A549 (cell line): ENCODE measurements at regions not wholly inside any gene's neighbourhood (a gene's known extent, or its start where the extent isn't known, plus 50 kb on each side); places are given as distances from the start of the nearest gene placed in this dataset.
A peak's percentile ranks its signal among the peaks of the same experiment; 100 is the strongest.
"Not testable (repeated sequence)": the region's sequence is repeated elsewhere in the genome, so short reads cannot be mapped to it uniquely, and the experiment has no call there.

ENCODE experiments used
- ATAC-seq, 2 experiments: fragments of 200-7000 bp in 1 of 2; fragments of >200 bp in 1 of 2; cut with Nextera tagmentation in 1 of 2; cut with Tn5 transposase in 1 of 2; 3 replicates each; pipeline versions ENCODE4 v1.8.0 to v1.9.1; 2018 to 2020; ENCODE audit warnings: mild to moderate bottlenecking in 1 of 2, moderate library complexity in 1 of 2
- CTCF ChIA-PET: fragments of 300-600 bp; sonication (Branson Sonifier 250); formaldehyde crosslinking; extraction: SDS; loops from one replicate; lab custom pipeline; 2021; ENCODE audit warnings: antibody characterized with exemption, inconsistent platforms; lab: Yijun Ruan, JAX
- POLR2A ChIA-PET: fragments of 350-600 bp; formaldehyde crosslinking; extraction: SDS; loops from one replicate; lab custom pipeline; 2021; ENCODE audit warnings: antibody characterized with exemption, inconsistent platforms; lab: Yijun Ruan, JAX
- DNase-seq, 2 experiments: peaks; one replicate each; pipeline versions ENCODE4 v3.0.0 to v3.0.0-alpha.2; 2011 to 2016; ENCODE audit warnings: low read depth in 1 of 2, low spot score in 1 of 2
- FAIRE-seq: peaks from 2 replicates; lab custom pipeline; 2011; peaks lifted over from hg19 to GRCh38; lab: Jason Lieb, UNC
- H3K27ac ChIP-seq, 2 experiments: fragments of >200 bp; sonication (Bioruptor Twin); formaldehyde crosslinking; 3 replicates each; pipeline ENCODE4 v1.5.1; 2016 to 2017
- H3K4me1 ChIP-seq: fragments of >200 bp; sonication (Bioruptor Twin); formaldehyde crosslinking; 3 replicates; pipeline ENCODE4 v1.6.1; 2016
- H3K4me2 ChIP-seq: fragments of >200 bp; sonication (Bioruptor Twin); formaldehyde crosslinking; 3 replicates; pipeline ENCODE4 v1.6.1; 2016
- H3K4me3 ChIP-seq: fragments of >200 bp; sonication (Bioruptor Twin); formaldehyde crosslinking; 3 replicates; pipeline ENCODE4 v1.5.1; 2016
- H3K9me3 ChIP-seq: fragments of >200 bp; sonication (Bioruptor Twin); formaldehyde crosslinking; 3 replicates; pipeline ENCODE4 v1.6.1; 2016
- ATOH8 ChIP-seq: fragments of 250-450 bp; sonication (Bioruptor Pico); IDR thresholded peaks from 2 replicates; pipeline ENCODE4 v1.5.0; 2020; ENCODE audit warnings: low read depth, mild to moderate bottlenecking, moderate library complexity
- CBX8 ChIP-seq: fragments of 200-600 bp; sonication (generic); IDR thresholded peaks from 2 replicates; pipeline ENCODE4 v1.6.1; 2016
- CEBPB ChIP-seq, 2 experiments: fragments of >200 bp in 1 of 2; sonication (Bioruptor Twin) in 1 of 2; formaldehyde crosslinking in 1 of 2; IDR thresholded peaks; 2 replicates each; pipeline ENCODE4 v1.6.1; 2012 to 2016
- CHD4 ChIP-seq: fragments of 200-600 bp; sonication (generic); IDR thresholded peaks from 2 replicates; pipeline ENCODE4 v1.6.1; 2016; ENCODE audit warnings: antibody characterized with exemption, mild to moderate bottlenecking, borderline replicate concordance
- E2F6 ChIP-seq: IDR thresholded peaks from 2 replicates; pipeline ENCODE4 v1.6.1; 2012; ENCODE audit warnings: low read depth, borderline replicate concordance
- EHF ChIP-seq: fragments of 250-450 bp; sonication (Bioruptor Pico); IDR thresholded peaks from 2 replicates; pipeline ENCODE4 v1.5.0; 2020; ENCODE audit warnings: mild to moderate bottlenecking
- EP300 ChIP-seq, 2 experiments: fragments of >200 bp; sonication (Bioruptor Twin); formaldehyde crosslinking; IDR thresholded peaks; 2 replicates in 1 of 2; 3 replicates in 1 of 2; pipeline ENCODE4 v1.6.1; 2016 to 2017
- ESRRA ChIP-seq: fragments of 150-350 bp; IDR thresholded peaks from 2 replicates; pipeline ENCODE4 v1.6.1; 2014; ENCODE audit warnings: mild to moderate bottlenecking, low read length, borderline replicate concordance
- FOSB ChIP-seq: fragments of 250-450 bp; sonication (Bioruptor Pico); IDR thresholded peaks from 2 replicates; pipeline ENCODE4 v1.5.0; 2020; ENCODE audit warnings: mild to moderate bottlenecking, moderate library complexity
- GATA3 ChIP-seq: IDR thresholded peaks from 2 replicates; pipeline ENCODE4 v1.6.1; 2012; ENCODE audit warnings: borderline replicate concordance
- HOXB5 ChIP-seq: fragments of 250-450 bp; sonication (Bioruptor Pico); IDR thresholded peaks from 2 replicates; pipeline ENCODE4 v1.5.0; 2020; ENCODE audit warnings: mild to moderate bottlenecking, moderate library complexity
- JUN ChIP-seq, 2 experiments: fragments of >200 bp; sonication (Bioruptor Twin); formaldehyde crosslinking; IDR thresholded peaks; 2 replicates in 1 of 2; 3 replicates in 1 of 2; pipeline ENCODE4 v1.6.1; 2016 to 2017
- JUNB ChIP-seq: fragments of >200 bp; sonication (Bioruptor Twin); formaldehyde crosslinking; IDR thresholded peaks from 2 replicates; pipeline ENCODE4 v1.6.1; 2016
- MAFK ChIP-seq: fragments of 450-650 bp; IDR thresholded peaks from 2 replicates; pipeline ENCODE4 v1.6.1; 2014; ENCODE audit not compliant: partially characterized antibody
- MAX ChIP-seq: IDR thresholded peaks from 2 replicates; pipeline ENCODE4 v1.6.1; 2012
- MYC ChIP-seq: IDR thresholded peaks from 2 replicates; pipeline ENCODE4 v1.6.1; 2012; ENCODE audit warnings: mild to moderate bottlenecking, inconsistent platforms, low read length, improper control_type of control experiment, borderline replicate concordance
- NPAS2 ChIP-seq: fragments of 250-450 bp; sonication (Bioruptor Pico); IDR thresholded peaks from 2 replicates; pipeline ENCODE4 v1.8.0; 2022; ENCODE audit warnings: mild to moderate bottlenecking, moderate library complexity, borderline replicate concordance
- PBX3 ChIP-seq: IDR thresholded peaks from 2 replicates; pipeline ENCODE4 v1.6.1; 2012
- PHF8 ChIP-seq: fragments of 200-600 bp; sonication (generic); IDR thresholded peaks from 2 replicates; pipeline ENCODE4 v1.6.1; 2016; ENCODE audit warnings: low read depth, mild to moderate bottlenecking, antibody characterized with exemption, moderate library complexity, borderline replicate concordance
- RAD21 ChIP-seq, 2 experiments: fragments of >200 bp in 1 of 2; sonication (Bioruptor Twin) in 1 of 2; formaldehyde crosslinking in 1 of 2; IDR thresholded peaks in 1 of 2; conservative IDR thresholded peaks in 1 of 2; 2 replicates in 1 of 2; 3 replicates in 1 of 2; pipeline ENCODE4 v1.6.1; 2012 to 2018; ENCODE audit warnings: inconsistent platforms in 1 of 2
- RFX5 ChIP-seq: fragments of 450-650 bp; IDR thresholded peaks from 2 replicates; pipeline ENCODE4 v1.7.1; 2014; ENCODE audit warnings: antibody characterized with exemption, mild to moderate bottlenecking, moderate library complexity
- RNF2 ChIP-seq: fragments of 200-600 bp; sonication (generic); IDR thresholded peaks from 2 replicates; pipeline ENCODE4 v1.6.1; 2016; ENCODE audit warnings: low read depth, mild to moderate bottlenecking, antibody characterized with exemption, moderate library complexity, borderline replicate concordance
- SMC3 ChIP-seq: fragments of >200 bp; sonication (Bioruptor Twin); formaldehyde crosslinking; IDR thresholded peaks from 3 replicates; pipeline ENCODE4 v1.6.1; 2018; ENCODE audit warnings: inconsistent platforms
- ZSCAN20 ChIP-seq: fragments of 250-450 bp; sonication (Bioruptor Pico); IDR thresholded peaks from 2 replicates; pipeline ENCODE4 v1.8.0; 2022; ENCODE audit warnings: mild to moderate bottlenecking, moderate library complexity
- WGBS: methylation state at CpG from one replicate; pipeline ENCODE4 v1.1.6; 2017; ENCODE audit errors: missing lambda C conversion rate; 5-methylcytosine and 5-hydroxymethylcytosine counted together

GRCh38 chr9:28487561-28487960, 914.3 kb upstream of the C9orf72 start:
- TF ChIP-seq MAX = no peak
- TF ChIP-seq MAFK = peak; percentile 82
- no peak for FAIRE-seq
- H3K27ac ChIP-seq = no peak overlapping the region
- no peak for DNase-seq
- WGBS = 5% methylated on average over 1 of the region's 1 CpG
- no peaks in the 10 kb centered on the region for H3K9me3 ChIP-seq
- H3K4me1 ChIP-seq = no peaks in the 10 kb centered on the region
- H3K4me2 ChIP-seq = no peak overlapping the region
- ATAC-seq = no peak
- POLR2A ChIA-PET = no interaction called here
- CTCF ChIA-PET = interaction anchor here (0.7 kb wide), 1 partner anchor 12 kb away, joined by 3 read pairs; no protein-coding TSS in a partner anchor
- H3K4me3 ChIP-seq = no peak overlapping the region

GRCh38 chr9:28491121-28491520, 917.8 kb upstream of the C9orf72 start:
- H3K4me3 ChIP-seq = no peak overlapping the region
- FAIRE-seq (no peak), DNase-seq (no peak), ATAC-seq (no peak)
- ChIA-PET POLR2A (no interaction called here), CTCF (no interaction called here)
- H3K4me2 ChIP-seq = no peak overlapping the region
- no peak for TF ChIP-seq ATOH8 (CRISPR knock-in tag)
- TF ChIP-seq CEBPB (IDR thresholded peaks at IDR 0.05) = no peak
- no peak for TF ChIP-seq PBX3
- no peak for TF ChIP-seq MAX
- TF ChIP-seq FOSB = no peak
- no peak for TF ChIP-seq JUN (IDR thresholded peaks at IDR 0.05)
- no peak for TF ChIP-seq GATA3
- no peak for TF ChIP-seq SMC3
- TF ChIP-seq EP300 (IDR thresholded peaks at IDR 0.05) = no peak
- TF ChIP-seq MYC = no peak
- TF ChIP-seq CBX8 = no peak
- TF ChIP-seq RFX5 = no peak
- no peak for TF ChIP-seq PHF8
- TF ChIP-seq HOXB5 (CRISPR knock-in tag) = no peak
- no peak for TF ChIP-seq MAFK
- TF ChIP-seq NPAS2 (CRISPR knock-in tag) = no peak
- no peak for TF ChIP-seq JUNB
- no peak for TF ChIP-seq RNF2
- TF ChIP-seq CHD4 = no peak
- TF ChIP-seq ESRRA = no peak
- no peaks in the 10 kb centered on the region for H3K9me3 ChIP-seq
- no peaks in the 10 kb centered on the region for H3K4me1 ChIP-seq
- no peak overlapping the region for H3K27ac ChIP-seq

GRCh38 chr9:28498168-28498567, 924.9 kb upstream of the C9orf72 start:
- H3K4me1 ChIP-seq, DNase-seq, H3K27ac ChIP-seq, CTCF ChIA-PET, FAIRE-seq, ATAC-seq, H3K4me3 ChIP-seq, H3K9me3 ChIP-seq, POLR2A ChIA-PET, H3K4me2 ChIP-seq: not testable (repeated sequence)
- 15% methylated on average over 7 of the region's 10 CpGs for WGBS

GRCh38 chr9:28502189-28502588, 928.9 kb upstream of the C9orf72 start:
- Histone ChIP-seq H3K9me3 (no peaks in the 10 kb centered on the region), H3K27ac (no peak overlapping the region), H3K4me1 (no peaks in the 10 kb centered on the region), H3K4me2 (no peak overlapping the region), H3K4me3 (no peak overlapping the region)
- 11% methylated on average over 3 of the region's 3 CpGs for WGBS
- ATAC-seq (no peak), DNase-seq (no peak), FAIRE-seq (no peak)
- ChIA-PET POLR2A (no interaction called here), CTCF (no interaction called here)
- TF ChIP-seq MAX (no peak), NPAS2 (CRISPR knock-in tag) (no peak), E2F6 (no peak), EHF (CRISPR knock-in tag) (no peak), RNF2 (no peak), RAD21 (conservative IDR thresholded peaks at IDR 0.05 in 1 of 2, IDR thresholded peaks at IDR 0.05 in 1 of 2) (no peak), ZSCAN20 (no peak), JUNB (no peak)
